T-helper 9 cell (primary cell): ENCODE measurements at regions not wholly inside any gene's neighbourhood (a gene's known extent, or its start where the extent isn't known, plus 50 kb on each side); places are given as distances from the start of the nearest gene placed in this dataset.
"Not testable (repeated sequence)": the region's sequence is repeated elsewhere in the genome, so short reads cannot be mapped to it uniquely, and the experiment has no call there.

Experiments
- DNase-seq: peaks from one replicate; pipeline ENCODE4 v3.0.0-alpha.2; 2020

- no peak for DNase-seq
Observed at GRCh38 chr11:33970984-33971466, 79.1 kb upstream of the LMO2 start.

- no peak for DNase-seq
Observed at GRCh38 chr11:33967451-33967850, 75.6 kb upstream of the LMO2 start.

- DNase-seq, result no peak
Observed at GRCh38 chr11:33965032-33965431, 73.2 kb upstream of the LMO2 start.

GRCh38 chr11:33959855-33960400 is 68.1 kb upstream of the LMO2 start:
- DNase-seq, result no peak

GRCh38 chr11:33957304-33957917 is 65.5 kb upstream of the LMO2 start:
- DNase-seq, result no peak

- no peak for DNase-seq
Observed at GRCh38 chr11:33956611-33957010, 64.7 kb upstream of the LMO2 start.

GRCh38 chr11:33953289-33953688 is 61.4 kb upstream of the LMO2 start:
- no peak for DNase-seq

- DNase-seq, result no peak
Observed at GRCh38 chr11:33952805-33953204, 60.9 kb upstream of the LMO2 start.

- DNase-seq, result no peak
Observed at GRCh38 chr11:33949252-33949913, 57.5 kb upstream of the LMO2 start.

GRCh38 chr11:33948494-33948893 is 56.6 kb upstream of the LMO2 start:
- no peak for DNase-seq

- DNase-seq, result not testable (repeated sequence)
Observed at GRCh38 chr11:33947918-33948317, 56.0 kb upstream of the LMO2 start.

- no peak for DNase-seq
Observed at GRCh38 chr11:33946930-33947329, 55.1 kb upstream of the LMO2 start.

GRCh38 chr11:33945481-33946268 is 53.8 kb upstream of the LMO2 start:
- no peak for DNase-seq

GRCh38 chr11:33944693-33945424 is 53.0 kb upstream of the LMO2 start:
- DNase-seq, result no peak

GRCh38 chr11:33944345-33944692 is 52.4 kb upstream of the LMO2 start:
- DNase-seq, result no peak

GRCh38 chr11:33942954-33943353 is 51.1 kb upstream of the LMO2 start:
- DNase-seq, result no peak

- DNase-seq, result no peak
Observed at GRCh38 chr11:33941637-33942160, 49.8 kb upstream of the LMO2 start.
